Mucosa of rectum (tissue), 2 donors: ENCODE measurements at regions not wholly inside any gene's neighbourhood (a gene's known extent, or its start where the extent isn't known, plus 50 kb on each side); places are given as distances from the start of the nearest gene placed in this dataset.
"Not testable (repeated sequence)": the region's sequence is repeated elsewhere in the genome, so short reads cannot be mapped to it uniquely, and the experiment has no call there.

ENCODE experiments used
- H3K27ac ChIP-seq, 2 donors: one replicate each; pipeline ENCODE4 v1.7.0; 2013; ENCODE audit warnings: inconsistent platforms in 2 of 2, low read depth in 2 of 2, low read length in 2 of 2
- H3K27me3 ChIP-seq, 2 donors: one replicate each; pipeline ENCODE4 v1.7.0; 2013; ENCODE audit warnings: low read length in 2 of 2; ENCODE audit not compliant: control insufficient read depth in 2 of 2, insufficient read depth in 2 of 2
- H3K36me3 ChIP-seq, 2 donors: one replicate each; pipeline ENCODE4 v1.7.0; 2013; ENCODE audit warnings: low read length in 2 of 2; ENCODE audit not compliant: control insufficient read depth in 2 of 2, insufficient read depth in 2 of 2
- H3K4me1 ChIP-seq, 2 donors: one replicate each; pipeline ENCODE4 v1.7.0; 2013; ENCODE audit warnings: low read length in 2 of 2, mild to moderate bottlenecking in 1 of 2; ENCODE audit not compliant: control insufficient read depth in 2 of 2, insufficient read depth in 2 of 2
- H3K4me3 ChIP-seq, 2 donors: one replicate each; pipeline ENCODE4 v1.7.0; 2013; ENCODE audit warnings: low read length in 2 of 2
- H3K9ac ChIP-seq, 2 donors: one replicate each; pipeline ENCODE4 v1.7.0; 2013; ENCODE audit warnings: low read length in 2 of 2, low read depth in 1 of 2, mild to moderate bottlenecking in 1 of 2
- H3K9me3 ChIP-seq, 2 donors: one replicate each; pipeline ENCODE4 v1.7.0; 2013; ENCODE audit warnings: low read length in 2 of 2; ENCODE audit not compliant: control insufficient read depth in 2 of 2
- donor health status: healthy.
- donor health status: Normal muscosa, but diverticular disease.

DNA sequence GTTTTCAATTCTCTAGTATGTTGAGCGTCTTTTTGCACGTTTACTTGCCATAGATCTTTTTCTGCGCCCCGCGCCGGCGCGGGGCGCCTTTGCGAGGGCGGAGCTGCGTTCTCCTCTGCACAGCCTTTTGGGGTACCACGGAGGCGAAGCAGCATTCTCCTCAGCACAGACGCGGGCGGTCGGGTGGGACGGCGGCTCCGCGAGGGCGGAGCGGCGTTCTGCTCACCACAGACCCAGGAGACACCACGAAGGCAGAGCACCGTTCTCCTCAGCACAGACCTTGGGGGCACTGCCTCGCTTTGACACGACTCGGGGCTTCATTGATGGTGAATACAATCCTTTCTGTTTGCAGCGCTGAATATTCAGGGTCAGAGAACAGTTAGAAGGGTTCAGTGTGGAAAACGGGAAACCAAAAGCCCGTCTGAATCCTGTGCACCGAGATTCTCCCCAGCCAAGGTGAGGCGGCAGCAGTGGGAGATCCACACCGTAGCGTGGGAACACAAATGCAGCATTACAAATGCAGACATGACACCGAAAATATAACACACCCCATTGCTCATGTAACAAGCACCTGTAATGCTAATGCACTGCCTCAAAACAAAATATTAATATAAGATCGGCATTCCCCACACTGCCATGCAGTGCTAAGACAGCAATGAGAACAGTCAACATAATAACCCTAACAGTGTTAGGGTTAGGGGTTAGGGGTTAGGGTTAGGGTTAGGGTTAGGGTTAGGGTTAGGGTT, 190.7 kb upstream of the VIPR2 start:
- not testable (repeated sequence) for H3K27ac ChIP-seq, H3K36me3 ChIP-seq, H3K4me1 ChIP-seq, H3K4me3 ChIP-seq, H3K9ac ChIP-seq, H3K9me3 ChIP-seq, H3K27me3 ChIP-seq

- not testable (repeated sequence) for H3K27ac ChIP-seq, H3K27me3 ChIP-seq, H3K4me1 ChIP-seq, H3K4me3 ChIP-seq, H3K9me3 ChIP-seq, H3K9ac ChIP-seq, H3K36me3 ChIP-seq
These were observed 188.3 kb upstream of the VIPR2 start for GRCh38 chr7:159332854-159333479.

DNA sequence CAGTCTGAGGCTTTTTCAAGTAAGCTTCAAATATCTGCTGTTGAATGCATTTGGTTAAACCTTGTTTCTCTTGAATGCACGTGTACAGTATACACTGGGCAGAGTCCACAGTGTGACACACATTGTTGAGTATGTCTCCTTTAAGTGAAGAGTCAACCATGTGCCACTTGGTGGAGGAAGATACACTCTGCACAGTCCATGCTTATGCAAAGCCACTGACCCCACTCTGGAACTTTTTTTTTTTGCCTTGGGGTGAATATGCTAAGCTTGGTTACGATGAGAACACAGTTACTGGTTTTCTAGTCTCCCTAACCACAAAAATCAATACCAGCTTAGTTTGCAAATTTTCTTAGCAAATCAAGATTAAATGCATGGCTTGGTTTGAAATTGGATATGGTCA, 186.8 kb upstream of the VIPR2 start:
- no peak overlapping the region for H3K27ac ChIP-seq
- no peaks in the 10 kb centered on the region for H3K36me3 ChIP-seq
- H3K9me3 ChIP-seq, result peaks cover 0 to 3% of the 10 kb centered on the region in 2 donors
- H3K4me1 ChIP-seq, result no peaks in the 10 kb centered on the region
- H3K4me3 ChIP-seq, result no peak overlapping the region
- no peak overlapping the region for H3K9ac ChIP-seq
- no peaks in the 10 kb centered on the region for H3K27me3 ChIP-seq

GRCh38 chr7:159329818-159330378, 185.2 kb upstream of the VIPR2 start:
- no peak overlapping the region for H3K4me3 ChIP-seq
- no peak overlapping the region for H3K9ac ChIP-seq
- no peaks in the 10 kb centered on the region for H3K4me1 ChIP-seq
- no peak overlapping the region for H3K27ac ChIP-seq
- no peaks in the 10 kb centered on the region for H3K36me3 ChIP-seq
- no peaks in the 10 kb centered on the region for H3K27me3 ChIP-seq
- peaks cover 0 to 3% of the 10 kb centered on the region in 2 donors for H3K9me3 ChIP-seq

DNA sequence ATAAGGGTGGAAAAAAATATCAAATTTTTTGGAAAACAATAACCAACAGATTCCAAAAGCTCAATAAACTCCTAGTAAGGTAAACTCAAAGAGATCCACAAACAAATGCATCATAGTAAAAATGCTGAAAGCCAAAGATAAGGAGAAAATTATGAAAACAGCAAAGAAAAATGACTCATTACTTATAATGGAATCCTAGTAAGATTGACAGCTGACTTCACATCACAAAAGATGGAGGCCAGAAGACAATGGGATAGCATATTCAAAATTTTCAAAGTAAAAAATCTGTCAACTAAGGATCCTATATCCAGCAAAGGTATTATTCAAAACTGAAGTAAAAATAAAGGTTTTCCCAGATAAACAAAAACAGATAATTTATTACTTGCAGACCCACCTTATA, 183.4 kb upstream of the VIPR2 start:
- no peaks in the 10 kb centered on the region for H3K27me3 ChIP-seq
- no peaks in the 10 kb centered on the region for H3K4me1 ChIP-seq
- no peak overlapping the region for H3K4me3 ChIP-seq
- no peak overlapping the region for H3K9ac ChIP-seq
- peaks cover 0 to 3% of the 10 kb centered on the region in 2 donors for H3K9me3 ChIP-seq
- H3K36me3 ChIP-seq, result no peaks in the 10 kb centered on the region
- no peak overlapping the region for H3K27ac ChIP-seq

- Histone ChIP-seq H3K27me3 (no peaks in the 10 kb centered on the region), H3K4me1 (no peaks in the 10 kb centered on the region), H3K36me3 (no peaks in the 10 kb centered on the region), H3K4me3 (no peak overlapping the region), H3K9ac (no peak overlapping the region), H3K9me3 (peaks cover 0 to 3% of the 10 kb centered on the region in 2 donors), H3K27ac (no peak overlapping the region)
These were observed 178.7 kb upstream of the VIPR2 start for GRCh38 chr7:159323359-159323758.

- H3K9me3 ChIP-seq, result no peaks in the 10 kb centered on the region
- no peak overlapping the region for H3K9ac ChIP-seq
- no peak overlapping the region for H3K4me3 ChIP-seq
- H3K27me3 ChIP-seq, result no peaks in the 10 kb centered on the region
- no peaks in the 10 kb centered on the region for H3K36me3 ChIP-seq
- no peaks in the 10 kb centered on the region for H3K4me1 ChIP-seq
- H3K27ac ChIP-seq, result no peak overlapping the region
These were observed 176.6 kb upstream of the VIPR2 start for GRCh38 chr7:159321278-159321677.

- no peak overlapping the region for H3K27ac ChIP-seq
- no peaks in the 10 kb centered on the region for H3K36me3 ChIP-seq
- H3K9me3 ChIP-seq, result no peaks in the 10 kb centered on the region
- H3K4me3 ChIP-seq, result no peak overlapping the region
- H3K9ac ChIP-seq, result no peak overlapping the region
- H3K27me3 ChIP-seq, result no peaks in the 10 kb centered on the region
- no peaks in the 10 kb centered on the region for H3K4me1 ChIP-seq
These were observed 174.2 kb upstream of the VIPR2 start for GRCh38 chr7:159318682-159319351.

- Histone ChIP-seq H3K9ac (no peak overlapping the region), H3K27ac (no peak overlapping the region), H3K9me3 (no peaks in the 10 kb centered on the region), H3K4me3 (no peak overlapping the region), H3K27me3 (no peaks in the 10 kb centered on the region), H3K36me3 (no peaks in the 10 kb centered on the region), H3K4me1 (no peaks in the 10 kb centered on the region)
These were observed 172.6 kb upstream of the VIPR2 start for GRCh38 chr7:159317294-159317693.

DNA sequence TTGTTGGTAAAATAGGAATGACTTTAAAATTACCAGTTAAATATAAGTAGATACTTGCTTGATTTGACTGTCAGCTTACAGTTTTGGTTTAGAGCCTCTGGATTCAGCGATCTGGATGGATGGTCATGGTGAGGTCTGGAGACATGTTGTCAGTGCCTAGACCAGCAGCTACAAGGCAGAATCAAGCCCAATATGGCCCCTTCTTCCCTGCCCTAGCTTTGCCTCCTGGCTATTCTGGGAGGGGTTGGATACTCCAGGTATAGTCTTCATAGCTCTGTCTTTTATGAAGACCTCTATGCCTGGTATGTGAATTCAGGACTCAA, 166.5 kb upstream of the VIPR2 start:
- Histone ChIP-seq H3K4me3 (no peak overlapping the region), H3K9me3 (no peaks in the 10 kb centered on the region), H3K4me1 (no peaks in the 10 kb centered on the region), H3K9ac (no peak overlapping the region), H3K27ac (no peak overlapping the region), H3K36me3 (no peaks in the 10 kb centered on the region), H3K27me3 (no peaks in the 10 kb centered on the region)
